GM12878 (cell line): ENCODE measurements at regions not wholly inside any gene's neighbourhood (a gene's known extent, or its start where the extent isn't known, plus 50 kb on each side); places are given as distances from the start of the nearest gene placed in this dataset.

ENCODE experiments used
- ATAC-seq: fragments of 200-7000 bp; cut with Tn5 transposase; 3 replicates; pipeline ENCODE4 v1.9.1; 2020; ENCODE audit warnings: mild to moderate bottlenecking, moderate library complexity
- BruUV-seq: library from RNA; stranded (reverse); fragments of 400-500 nt; replicated peaks from 2 replicates; lab custom pipeline; 2021; lab: Mats Ljungman, UMichigan
- CTCF ChIA-PET: fragments of 300-600 bp; sonication (Branson Sonifier 250); formaldehyde crosslinking; extraction: SDS; loops from one replicate; lab custom pipeline; 2021; ENCODE audit warnings: inconsistent platforms; lab: Yijun Ruan, JAX
- POLR2A ChIA-PET: fragments of 350-600 bp; formaldehyde crosslinking; extraction: SDS; loops from one replicate; lab custom pipeline; 2021; ENCODE audit warnings: inconsistent platforms; lab: Charles Lee
- RAD21 ChIA-PET: fragments of 300-600 bp; sonication (Branson Sonifier 250); formaldehyde crosslinking; loops from one replicate; lab custom pipeline; 2023; ENCODE audit warnings: antibody characterized with exemption; ENCODE audit not compliant: unreplicated experiment; lab: Charles Lee
- SMC1A ChIA-PET: fragments of 300-600 bp; sonication (Branson Sonifier 250); formaldehyde crosslinking; loops from one replicate; lab custom pipeline; 2023; ENCODE audit not compliant: unreplicated experiment, uncharacterized antibody; lab: Charles Lee
- DNase-seq: peaks from one replicate; pipeline ENCODE4 v3.0.0-alpha.2; 2011; ENCODE audit warnings: low read depth, low spot score
- FAIRE-seq: peaks from 3 replicates; lab custom pipeline; 2011; peaks lifted over from hg19 to GRCh38; lab: Jason Lieb, UNC
- H2AFZ ChIP-seq: 2 replicates; pipeline ENCODE4 v1.6.0; 2011; ENCODE audit warnings: low read depth, low read length, control low read depth; ENCODE audit not compliant: control insufficient read depth
- H3K27ac ChIP-seq: 2 replicates; pipeline ENCODE4 v1.5.1; 2011; ENCODE audit warnings: control low read depth; ENCODE audit not compliant: control insufficient read depth, insufficient read depth
- H3K27me3 ChIP-seq, 2 experiments: replicated peaks in 1 of 2; 2 replicates each; pipeline versions ENCODE4 v1.6.0 to v1.6.1; 2011; ENCODE audit warnings: low read length in 1 of 2; ENCODE audit not compliant: control insufficient read depth in 2 of 2, insufficient read depth in 2 of 2
- H3K36me3 ChIP-seq, 2 experiments: 2 replicates each; pipeline ENCODE4 v1.5.1; 2011; ENCODE audit warnings: low read length in 1 of 2; ENCODE audit not compliant: control insufficient read depth in 2 of 2, insufficient read depth in 2 of 2
- H3K4me1 ChIP-seq: 2 replicates; pipeline ENCODE4 v1.6.1; 2011; ENCODE audit warnings: mild to moderate bottlenecking, low read length, moderate library complexity, mixed read lengths; ENCODE audit not compliant: control insufficient read depth, insufficient read depth
- H3K4me2 ChIP-seq: 2 replicates; pipeline ENCODE4 v1.6.0; 2011; ENCODE audit warnings: control low read depth; ENCODE audit not compliant: control insufficient read depth, insufficient read depth
- H3K4me3 ChIP-seq: fragments of 200-600 bp; sonication (generic); 2 replicates; pipeline ENCODE4 v1.5.1; 2016
- H3K79me2 ChIP-seq: 2 replicates; pipeline ENCODE4 v1.6.0; 2011; ENCODE audit warnings: low read length; ENCODE audit not compliant: control insufficient read depth, insufficient read depth
- H3K9ac ChIP-seq: 2 replicates; pipeline ENCODE4 v1.8.0; 2011; ENCODE audit warnings: low read length, control low read depth, mixed read lengths; ENCODE audit not compliant: control insufficient read depth, insufficient read depth
- H3K9me3 ChIP-seq: replicated peaks from 3 replicates; pipeline ENCODE4 v1.5.1; 2011; ENCODE audit warnings: mild to moderate bottlenecking, low read length; ENCODE audit not compliant: control insufficient read depth, insufficient read depth
- H4K20me1 ChIP-seq: 2 replicates; pipeline ENCODE4 v1.6.0; 2011; ENCODE audit not compliant: control insufficient read depth, insufficient read depth
- HDAC2 ChIP-seq: fragments of 200-600 bp; sonication (generic); IDR thresholded peaks from 2 replicates; pipeline ENCODE4 v1.6.1; 2017
- NFXL1 ChIP-seq: fragments of 450-650 bp; IDR thresholded peaks from 2 replicates; pipeline ENCODE4 v1.6.1; 2017; ENCODE audit warnings: antibody characterized with exemption, mild to moderate bottlenecking, borderline replicate concordance
- POLR2A ChIP-seq: IDR thresholded peaks from 2 replicates; pipeline ENCODE4 v1.6.1; 2011; ENCODE audit warnings: low read depth, mild to moderate bottlenecking, low read length
- SMARCA5 ChIP-seq: fragments of 450-650 bp; IDR thresholded peaks from 2 replicates; pipeline ENCODE4 v1.6.1; 2017; ENCODE audit warnings: mild to moderate bottlenecking
- TCF3 ChIP-seq: IDR thresholded peaks from 2 replicates; pipeline ENCODE4 v1.6.1; 2012; ENCODE audit warnings: low read depth, mild to moderate bottlenecking, low read length, borderline replicate concordance; ENCODE audit not compliant: insufficient read depth
- WGBS: methylation state at CpG from one replicate; pipeline ENCODE4 v1.1.6; 2016; ENCODE audit warnings: low lambda C conversion rate; ENCODE audit not compliant: insufficient replicate concordance, insufficient coverage; ENCODE audit errors: missing lambda C conversion rate; 5-methylcytosine and 5-hydroxymethylcytosine counted together
- in situ Hi-C: fragments of 300-500 bp; cut with MboI; formaldehyde crosslinking; loops from 9 replicates; pipeline ENCODE4 v1.14.3; 2018; ENCODE audit warnings: mixed read lengths
- intact Hi-C: fragments of 100-400 bp; cut with micrococcal nuclease; formaldehyde crosslinking; loops from one replicate; pipeline ENCODE4 v1.14.2; 2022; ENCODE audit not compliant: unreplicated experiment

- TF ChIP-seq NFXL1 (no peak), SMARCA5 (no peak)
Observed at GRCh38 chr12:91890742-91891141, 254.9 kb downstream of the BTG1 start (continued).

- H3K9ac ChIP-seq: no peak overlapping the region
- no peak overlapping the region for H2AFZ ChIP-seq
- H3K27me3 ChIP-seq: no peaks in the 10 kb centered on the region
- no TSS peak for BruUV-seq
- POLR2A ChIA-PET: no interaction called here
- no peak overlapping the region for H3K27ac ChIP-seq
- intact Hi-C loops: no loop called here
- CTCF ChIA-PET: no interaction called here
- no peaks in the 10 kb centered on the region for H3K4me1 ChIP-seq
- in situ Hi-C loops: no loop called here
- H3K9me3 ChIP-seq: no peaks in the 10 kb centered on the region
- TF ChIP-seq HDAC2: no peak
- TF ChIP-seq, all 136 proteins: peak for 0
- no peak overlapping the region for H3K4me3 ChIP-seq
- SMC1A ChIA-PET: interaction anchor here (0.7 to 0.8 kb wide), 2 partner anchors 13 to 15 kb away, joined by 3 read pairs; no protein-coding TSS in a partner anchor
- DNase-seq (no peak), FAIRE-seq (no peak), ATAC-seq (no peak)
- H3K79me2 ChIP-seq: no peaks in the 10 kb centered on the region
- no peaks in the 10 kb centered on the region for H4K20me1 ChIP-seq
- RAD21 ChIA-PET: no interaction called here
- no peak overlapping the region for H3K4me2 ChIP-seq
- no peaks in the 10 kb centered on the region for H3K36me3 ChIP-seq
Observed at GRCh38 chr12:91889910-91890309, 255.7 kb downstream of the BTG1 start.

DNA sequence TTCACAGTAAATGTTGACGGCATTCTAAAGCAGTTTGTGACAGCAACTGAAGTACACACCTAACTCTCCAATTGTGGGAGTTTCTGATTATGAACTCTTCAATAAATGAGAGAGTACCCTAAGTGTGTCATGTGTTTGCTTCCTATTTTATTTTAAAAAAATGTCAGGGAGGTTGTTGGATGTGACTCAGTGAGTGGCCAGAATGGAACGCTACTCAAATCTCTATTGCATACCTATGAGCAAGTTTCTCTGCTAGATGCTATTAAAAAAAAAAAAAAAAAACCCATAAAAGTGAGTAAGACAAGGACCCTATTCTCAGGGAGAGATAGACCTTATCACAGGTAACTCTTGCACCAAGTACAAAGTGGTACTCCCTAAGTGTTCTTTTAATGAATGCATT is 256.6 kb downstream of the BTG1 start:
- Histone ChIP-seq H3K27ac (no peak overlapping the region), H3K4me1 (no peaks in the 10 kb centered on the region), H3K79me2 (no peaks in the 10 kb centered on the region), H3K36me3 (no peaks in the 10 kb centered on the region), H3K9me3 (no peaks in the 10 kb centered on the region)
- intact Hi-C loops (no loop called here), in situ Hi-C loops (no loop called here)
- FAIRE-seq: no peak
- SMC1A ChIA-PET: interaction anchor here (0.8 kb wide), 1 partner anchor 16 kb away, joined by 3 read pairs; no protein-coding TSS in a partner anchor
- BruUV-seq: no TSS peak
- no peak for TF ChIP-seq TCF3
- no peak for TF ChIP-seq POLR2A
- TF ChIP-seq, all 136 proteins: peak for 0
- RAD21 ChIA-PET: no interaction called here
- no peak overlapping the region for H3K4me3 ChIP-seq
- no peak overlapping the region for H3K4me2 ChIP-seq
- no peak overlapping the region for H3K9ac ChIP-seq
- 59% methylated on average over 2 of the region's 2 CpGs for WGBS
- ATAC-seq: no peak
- no peak for DNase-seq
- H2AFZ ChIP-seq: no peak overlapping the region
- POLR2A ChIA-PET: no interaction called here
- CTCF ChIA-PET: no interaction called here
- H3K27me3 ChIP-seq: no peaks in the 10 kb centered on the region
- H4K20me1 ChIP-seq: no peaks in the 10 kb centered on the region
